ENCODE measurements at regions not wholly inside any gene's neighbourhood (a gene's known extent, or its start where the extent isn't known, plus 50 kb on each side); places are given as distances from the start of the nearest gene placed in this dataset.
A peak's percentile ranks its signal among the peaks of the same experiment; 100 is the strongest.

- DNase-seq: no peak
Measured at GRCh38 chr13:80121038-80121437, 219.9 kb downstream of the SPRY2 start.

GRCh38 chr13:80118506-80118905 lies 222.4 kb downstream of the SPRY2 start:
- no peak for DNase-seq

GRCh38 chr13:80118099-80118498 lies 222.8 kb downstream of the SPRY2 start:
- DNase-seq: no peak

DNA sequence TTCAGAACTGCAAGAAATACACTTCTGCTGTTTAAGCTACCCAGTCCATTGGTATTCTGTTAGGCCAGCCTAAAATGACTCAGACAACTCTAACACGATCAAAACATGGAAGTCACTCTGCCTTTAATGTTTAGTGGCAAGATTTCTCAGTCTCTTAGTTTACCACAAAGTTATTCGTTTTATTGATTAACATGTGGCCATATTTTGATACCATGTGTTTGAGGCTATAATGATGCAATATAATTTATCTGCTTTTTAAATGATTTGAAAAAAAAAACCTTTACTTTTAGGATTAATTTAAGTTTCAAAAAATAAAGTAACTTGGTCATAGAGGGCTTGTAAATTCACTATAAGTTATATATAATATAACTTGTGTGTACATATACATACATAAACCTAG lies 223.4 kb downstream of the SPRY2 start:
- no peak for DNase-seq

DNA sequence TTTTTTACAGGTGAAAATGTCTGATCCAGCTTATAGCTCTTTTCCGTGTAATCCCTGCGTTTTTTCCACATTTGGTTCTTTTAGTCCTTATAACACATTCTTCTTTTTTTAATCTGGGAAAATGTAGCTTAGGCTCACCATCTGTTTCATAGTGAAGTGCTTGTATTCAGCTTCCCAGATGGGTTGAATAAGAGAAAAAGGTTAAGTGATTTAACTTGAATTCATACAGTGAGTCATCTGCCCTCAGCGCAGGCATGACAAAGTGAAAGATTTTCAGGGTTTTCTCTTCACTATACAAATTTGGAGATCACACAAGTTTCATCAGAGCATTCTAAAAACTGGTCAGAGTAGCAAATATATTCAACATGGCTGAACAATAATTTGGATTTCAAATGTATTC lies 224.8 kb downstream of the SPRY2 start:
- DNase-seq: peak; percentile 39

DNA sequence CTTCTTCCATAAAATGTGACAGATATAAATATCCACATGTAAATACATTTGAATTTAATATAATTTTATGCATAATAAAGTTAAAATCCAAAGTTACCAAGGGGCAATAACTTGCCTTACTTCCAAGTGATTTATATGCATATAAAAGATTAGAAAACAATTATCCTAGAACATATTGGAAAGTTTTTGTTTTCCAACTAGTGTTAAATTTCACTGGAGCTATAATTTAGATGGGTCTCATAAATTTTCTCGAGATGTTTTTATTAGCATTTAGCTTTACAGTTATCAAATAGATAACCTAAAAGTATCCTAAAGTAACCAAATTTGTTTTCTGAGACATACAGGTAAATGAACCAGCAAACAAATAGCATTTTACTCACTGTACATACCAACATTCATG lies 225.3 kb downstream of the SPRY2 start:
- no peak for DNase-seq

GRCh38 chr13:80113714-80114454 lies 227.0 kb downstream of the SPRY2 start:
- no peak for DNase-seq

DNA sequence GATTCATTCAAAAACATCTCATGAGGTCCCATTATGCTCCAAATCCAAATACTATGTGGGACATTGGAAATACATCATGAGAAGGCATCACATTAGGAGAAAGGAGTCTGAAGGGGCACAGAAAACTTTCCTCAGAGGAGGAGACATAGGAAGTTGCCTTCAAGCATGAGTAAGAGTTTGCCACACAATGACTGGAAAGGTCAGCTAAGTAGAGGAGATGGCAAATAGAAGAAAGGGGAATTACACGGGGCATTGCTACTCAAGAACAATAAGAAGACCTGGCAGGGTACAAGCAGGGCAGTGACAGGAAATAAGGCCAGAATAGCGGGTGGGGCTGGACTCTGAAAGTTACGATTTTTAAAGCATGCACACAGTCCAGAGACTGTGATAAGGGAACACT lies 231.6 kb downstream of the SPRY2 start:
- no peak for DNase-seq

DNA sequence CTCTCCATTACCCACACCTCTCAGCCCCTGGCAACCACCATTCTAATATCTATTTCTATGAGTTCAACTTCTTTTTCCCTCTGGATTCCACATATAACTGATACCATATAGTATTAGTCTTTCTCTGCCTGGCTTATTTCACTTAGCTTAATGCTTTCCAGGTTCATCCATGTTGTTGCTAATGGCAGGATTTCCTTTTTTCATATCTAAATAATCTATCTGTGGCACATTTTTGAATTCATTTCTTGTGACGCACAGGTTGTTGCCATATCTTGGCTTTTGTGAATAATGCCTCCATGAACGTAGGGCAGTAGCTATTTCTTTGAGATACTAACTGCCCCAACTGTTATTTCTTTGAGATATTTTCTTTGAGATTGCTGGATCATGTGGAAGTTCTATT lies 235.6 kb downstream of the SPRY2 start:
- DNase-seq: no peak

DNA sequence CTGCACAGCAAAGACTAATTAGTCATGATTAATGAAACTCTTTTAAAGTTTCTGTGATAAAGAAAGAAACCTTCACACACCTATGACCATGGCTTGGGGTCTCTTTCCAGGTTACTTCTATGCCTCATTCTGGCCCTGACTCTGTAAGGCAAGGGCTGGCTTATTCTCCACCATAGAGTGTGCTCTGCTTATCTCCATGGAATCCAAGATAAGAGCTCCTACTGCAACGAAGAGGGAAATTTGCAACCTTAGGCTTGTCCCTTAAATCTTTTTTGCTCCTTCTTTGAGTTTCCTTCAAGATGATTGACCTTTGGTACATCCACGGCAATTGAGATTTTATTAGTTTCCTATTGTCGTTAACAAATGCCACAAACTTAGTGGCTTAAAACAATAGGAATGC lies 239.9 kb downstream of the SPRY2 start:
- DNase-seq: no peak

- DNase-seq: no peak
Measured at GRCh38 chr13:80100636-80101035, 240.3 kb downstream of the SPRY2 start.

- no peak for DNase-seq
Measured at GRCh38 chr13:80097561-80097960, 243.4 kb downstream of the SPRY2 start.

DNA sequence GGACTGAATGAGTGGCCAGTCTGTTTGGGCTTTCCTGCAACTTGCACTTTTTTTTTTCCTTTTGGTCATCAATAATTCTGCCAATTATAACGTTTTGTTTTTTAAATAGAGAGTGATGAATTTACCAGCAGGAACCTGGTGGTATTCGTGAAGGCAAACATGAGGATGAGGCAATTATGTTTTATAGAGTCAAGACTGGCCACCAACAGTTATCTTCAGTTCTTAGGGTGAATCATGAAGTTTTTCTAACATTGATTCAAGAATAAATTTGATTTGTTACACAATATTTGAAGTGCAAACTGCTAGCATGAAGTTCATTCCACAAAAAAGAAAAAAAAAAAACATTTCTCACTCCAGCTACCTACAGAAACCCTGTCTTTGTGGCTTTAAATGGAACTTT lies 244.5 kb downstream of the SPRY2 start:
- DNase-seq: no peak

DNA sequence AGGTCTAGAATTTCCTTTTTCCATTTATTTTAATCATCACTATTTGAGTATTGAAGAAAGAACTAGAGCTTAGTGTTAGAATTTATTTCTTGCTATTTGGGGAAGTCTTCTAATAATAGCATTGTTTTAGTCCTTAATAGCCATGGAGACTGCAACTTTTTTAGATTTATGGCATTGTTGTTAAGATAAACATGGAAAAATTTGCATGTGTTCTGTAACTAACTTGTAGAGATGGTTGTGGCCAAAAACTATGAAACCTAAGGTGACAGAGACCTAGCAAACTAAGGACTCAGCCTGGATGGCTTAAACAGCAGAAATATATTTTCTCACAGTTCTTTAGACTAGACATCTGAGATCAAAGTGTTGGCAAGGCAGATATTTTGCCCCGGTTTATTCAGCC lies 246.4 kb downstream of the SPRY2 start:
- no peak for DNase-seq

DNA sequence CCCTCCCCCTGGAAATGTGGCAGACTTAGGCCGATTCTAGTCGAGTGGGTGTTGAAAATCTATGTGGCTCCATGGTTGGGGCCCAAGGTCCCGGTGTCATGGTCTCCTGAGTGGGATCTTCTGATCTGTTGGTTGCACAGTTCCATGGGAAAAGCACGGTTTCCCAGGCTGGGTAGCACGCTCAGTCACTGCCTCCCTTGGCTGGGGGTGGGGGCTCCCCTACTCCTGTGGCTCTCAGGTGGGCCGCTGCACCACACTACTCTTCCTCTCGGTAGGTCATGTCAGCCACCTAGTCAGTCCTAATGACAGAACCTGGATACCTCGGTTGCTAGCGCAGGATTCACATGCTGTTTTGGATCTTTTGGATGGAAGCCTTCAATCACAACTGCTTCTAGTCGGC lies 247.0 kb downstream of the SPRY2 start:
- no peak for DNase-seq

- DNase-seq: no peak
Measured at GRCh38 chr13:80086304-80086721, 254.6 kb downstream of the SPRY2 start.

DNA sequence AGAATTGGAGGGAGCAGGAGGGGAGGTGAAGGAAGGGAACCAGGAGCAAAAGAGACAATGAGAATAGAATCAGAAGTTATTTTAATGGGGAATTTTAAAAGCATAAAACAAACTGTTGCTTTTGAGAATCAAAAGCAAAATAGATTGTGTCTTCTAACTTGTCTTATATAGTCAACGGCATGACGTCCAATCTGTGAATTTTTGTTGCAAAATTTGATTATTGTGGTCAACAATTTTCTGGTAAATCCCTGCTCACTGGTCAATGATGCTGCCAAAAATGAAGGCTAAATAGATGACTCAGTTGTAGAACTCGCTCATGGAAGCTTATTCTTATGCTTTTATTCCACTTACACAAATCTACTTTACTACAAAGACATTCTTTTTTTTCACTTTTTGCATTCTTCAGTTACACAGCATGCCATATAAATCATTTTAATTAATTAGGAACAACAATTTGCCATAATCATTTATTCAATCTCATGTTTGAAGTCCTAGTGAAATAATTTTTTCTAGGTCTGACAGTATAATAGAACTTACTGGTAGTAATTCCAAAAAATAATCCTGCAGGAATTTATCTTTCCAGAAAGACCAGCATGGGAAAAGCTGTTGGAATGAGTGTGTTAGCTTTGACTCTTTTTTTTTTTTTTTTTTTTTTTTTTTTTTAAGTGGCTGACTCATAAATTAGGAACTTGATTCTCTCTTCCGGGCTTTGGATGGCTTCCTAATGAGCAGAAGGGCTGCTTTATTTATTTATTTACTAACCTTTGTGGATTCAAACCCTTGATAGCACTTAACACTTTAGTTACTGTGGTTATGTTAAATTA lies 256.9 kb downstream of the SPRY2 start:
- peak; percentile 56 for DNase-seq

DNA sequence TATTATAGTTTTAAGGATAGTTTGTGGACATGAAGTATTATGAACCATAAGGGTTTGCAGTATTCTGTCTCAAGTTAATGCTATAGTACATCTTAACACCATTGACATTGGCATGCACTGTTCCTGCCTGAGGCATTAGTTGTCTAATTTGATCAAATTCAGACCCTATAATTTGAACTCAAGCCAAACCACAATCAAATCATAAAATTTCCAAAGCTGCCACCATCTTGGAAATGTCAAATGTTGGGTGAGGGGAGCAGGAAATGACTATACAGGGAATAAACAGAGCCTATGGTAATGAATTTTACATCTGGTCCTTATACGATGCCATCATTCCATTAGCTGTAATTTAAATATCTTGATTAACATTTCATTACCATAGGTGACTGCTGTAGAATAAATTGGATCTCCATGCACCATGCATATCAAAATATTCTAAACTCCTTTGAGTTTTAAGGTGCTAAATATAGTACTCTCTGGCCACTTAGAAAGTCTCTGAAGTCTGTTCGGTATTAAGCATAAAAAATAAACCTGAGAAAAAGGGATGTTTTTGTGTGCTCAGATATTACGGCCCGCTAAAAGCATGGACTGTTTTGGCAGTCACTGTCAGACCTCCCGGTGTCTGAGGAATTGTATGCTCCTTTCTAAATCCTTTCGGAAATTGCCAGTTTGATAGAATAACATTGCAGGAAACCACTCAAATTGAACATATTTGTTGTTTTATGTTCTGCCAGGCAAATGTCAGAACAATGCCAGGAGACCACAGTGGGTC lies 257.7 kb downstream of the SPRY2 start:
- DNase-seq: no peak

DNA sequence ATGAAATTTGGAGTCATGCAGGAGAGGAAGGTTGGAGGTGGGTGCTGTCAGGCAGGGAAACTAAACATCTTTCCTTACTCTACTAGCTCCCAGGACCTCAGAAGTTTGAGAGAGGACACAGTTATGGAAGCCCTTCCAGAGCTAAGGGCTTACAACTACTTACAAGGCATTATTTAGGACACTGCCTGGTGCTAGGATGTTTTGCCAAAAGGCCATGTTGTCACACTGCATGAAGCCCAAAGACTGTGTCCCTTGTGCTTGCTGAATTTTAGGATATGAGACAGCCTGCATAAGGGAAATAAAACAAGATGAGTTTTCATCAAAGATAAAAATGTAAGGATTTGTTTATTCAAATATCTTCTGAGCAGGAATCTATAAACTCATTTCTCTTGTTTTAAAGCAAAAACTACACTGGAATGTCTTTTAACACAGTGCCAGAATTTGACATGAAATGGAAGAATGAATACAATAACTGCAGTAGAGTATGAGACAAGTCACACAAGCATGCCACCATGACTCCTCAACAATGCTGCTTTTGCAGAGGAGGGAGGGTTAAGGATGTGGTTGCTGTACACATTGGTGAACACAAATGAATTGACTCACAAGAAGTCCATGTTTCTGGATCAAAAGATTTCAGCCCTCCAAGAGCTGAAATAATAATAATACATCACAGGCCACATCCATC lies 258.4 kb downstream of the SPRY2 start:
- DNase-seq: no peak

GRCh38 chr13:80074811-80075210 lies 266.1 kb downstream of the SPRY2 start:
- DNase-seq: no peak

DNA sequence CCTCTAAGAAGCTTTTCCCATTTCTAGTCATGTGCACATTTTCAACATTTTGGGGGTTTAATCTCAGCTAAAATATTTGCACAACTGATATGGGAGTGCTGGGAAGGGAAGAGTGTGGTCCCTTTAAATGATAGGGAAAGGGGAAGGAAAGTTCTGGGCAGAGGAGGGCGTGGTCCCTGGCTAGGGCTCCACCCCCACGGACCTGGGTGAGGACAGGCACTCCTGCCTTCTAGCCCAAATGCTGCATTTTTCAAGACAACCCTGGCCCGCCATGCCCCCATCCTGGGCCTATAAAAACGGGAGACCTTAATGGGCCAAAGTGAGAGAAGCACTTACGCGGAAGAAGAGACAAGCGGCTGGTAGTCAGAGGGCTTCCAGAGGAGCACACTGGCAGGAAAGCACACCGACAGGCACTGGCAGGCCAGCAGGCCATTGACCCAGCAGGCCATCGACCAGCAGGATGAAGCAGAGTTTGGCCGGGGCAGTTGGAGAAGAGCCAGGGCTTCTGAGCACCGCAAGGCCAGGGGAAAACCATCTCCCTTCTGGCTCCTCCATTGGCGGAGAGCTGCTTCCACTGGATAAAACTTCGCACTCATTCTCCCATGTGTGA lies 266.7 kb downstream of the SPRY2 start:
- no peak for DNase-seq

DNA sequence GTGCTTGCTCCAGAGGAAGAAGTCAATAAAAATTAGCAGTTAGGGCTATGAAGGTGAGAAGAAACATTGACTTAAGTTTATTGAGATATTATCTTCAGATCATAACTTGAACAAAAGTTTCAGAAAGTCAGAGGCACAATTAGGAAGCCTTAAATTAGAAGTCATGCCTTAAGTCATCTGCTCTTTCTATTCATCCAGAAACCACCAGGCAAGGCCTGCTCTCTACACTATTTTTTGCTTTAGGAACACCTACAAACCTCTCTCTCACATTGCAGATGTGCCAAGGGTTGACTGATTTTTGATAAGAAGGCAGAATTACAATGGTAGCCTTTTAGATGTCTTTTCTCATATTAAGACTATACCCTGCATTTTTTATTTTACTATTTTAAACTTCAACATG lies 268.7 kb downstream of the SPRY2 start:
- DNase-seq: no peak
